Stimulated activated CD8-positive, alpha-beta memory T cell treated with anti-CD3 and anti-CD28 coated beads, Interleukin-15, amount 100 ng/mL, for 24 hours (primary cell): ENCODE measurements at regions not wholly inside any gene's neighbourhood (a gene's known extent, or its start where the extent isn't known, plus 50 kb on each side); places are given as distances from the start of the nearest gene placed in this dataset.

Source experiments
- DNase-seq: peaks from one replicate; pipeline ENCODE4 v3.0.0-alpha.2; 2020; ENCODE audit warnings: low read depth

DNA sequence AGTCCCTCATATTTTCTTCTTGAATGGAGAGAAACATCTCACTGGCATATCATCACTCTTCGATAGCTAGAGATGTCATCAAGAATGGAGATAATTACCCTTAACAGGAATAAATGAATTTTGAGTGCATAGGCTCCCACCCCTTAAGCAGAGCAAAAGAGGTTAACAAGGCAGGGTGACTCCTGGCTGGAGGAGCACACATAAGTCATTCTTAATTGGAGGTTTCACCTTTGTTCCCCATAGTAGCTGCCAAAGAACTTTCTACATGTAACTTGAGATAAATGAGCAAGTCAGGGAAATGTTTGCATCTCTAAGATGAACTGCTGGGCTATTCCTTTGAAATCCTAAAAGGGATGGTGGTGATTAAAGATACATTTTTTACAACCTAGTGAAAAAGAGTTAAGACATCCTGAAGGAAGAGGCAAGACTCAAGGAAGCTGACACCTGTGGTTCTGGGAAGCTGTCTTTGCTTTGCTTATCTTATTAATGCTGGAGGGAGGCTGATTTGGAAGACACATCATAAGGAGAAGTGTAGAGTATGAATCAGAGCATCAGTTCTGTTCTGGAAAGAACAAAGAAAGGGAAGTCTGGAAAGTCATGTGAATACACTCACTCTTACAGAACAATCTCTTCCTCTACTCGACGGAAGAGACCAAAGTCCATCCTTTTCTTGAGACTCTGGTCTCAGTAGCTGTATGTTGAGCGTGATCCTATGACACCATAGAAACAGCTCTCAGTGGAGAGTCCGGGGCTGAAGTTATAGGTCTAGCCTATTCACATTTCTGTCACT lies 326.3 kb downstream of the OSTF1 start:
- no peak for DNase-seq

GRCh38 chr9:75417471-75417870 lies 329.2 kb downstream of the OSTF1 start:
- DNase-seq: no peak

- no peak for DNase-seq
Measured at GRCh38 chr9:75418518-75418917, 330.2 kb downstream of the OSTF1 start.

DNA sequence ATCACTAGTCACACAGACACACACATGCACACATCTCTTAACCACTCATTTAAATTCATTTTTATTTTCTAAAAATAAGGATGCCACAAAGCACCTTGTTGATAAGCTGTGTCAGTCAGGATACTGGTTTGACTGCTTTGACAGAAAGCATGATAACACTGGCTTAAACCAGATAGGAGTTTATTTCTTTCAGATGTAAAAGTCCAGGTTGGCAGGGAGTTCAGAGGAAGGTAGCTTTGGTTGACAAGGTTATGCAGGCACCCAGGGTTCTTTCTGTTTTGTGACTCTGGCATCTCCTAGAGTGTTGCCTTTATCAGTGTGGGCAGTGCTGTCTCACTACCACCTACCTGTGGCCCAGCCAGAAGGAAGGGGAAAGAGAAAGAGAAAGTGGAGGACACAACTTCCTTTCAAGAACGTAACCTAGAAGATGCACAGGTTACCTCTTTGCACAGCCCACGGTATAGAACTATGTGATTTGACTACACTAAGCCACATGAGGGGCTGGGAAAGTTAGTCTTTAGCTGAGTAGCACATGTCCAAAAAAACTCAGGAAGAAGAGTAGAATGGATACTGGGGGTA lies 334.7 kb downstream of the OSTF1 start:
- no peak for DNase-seq

DNA sequence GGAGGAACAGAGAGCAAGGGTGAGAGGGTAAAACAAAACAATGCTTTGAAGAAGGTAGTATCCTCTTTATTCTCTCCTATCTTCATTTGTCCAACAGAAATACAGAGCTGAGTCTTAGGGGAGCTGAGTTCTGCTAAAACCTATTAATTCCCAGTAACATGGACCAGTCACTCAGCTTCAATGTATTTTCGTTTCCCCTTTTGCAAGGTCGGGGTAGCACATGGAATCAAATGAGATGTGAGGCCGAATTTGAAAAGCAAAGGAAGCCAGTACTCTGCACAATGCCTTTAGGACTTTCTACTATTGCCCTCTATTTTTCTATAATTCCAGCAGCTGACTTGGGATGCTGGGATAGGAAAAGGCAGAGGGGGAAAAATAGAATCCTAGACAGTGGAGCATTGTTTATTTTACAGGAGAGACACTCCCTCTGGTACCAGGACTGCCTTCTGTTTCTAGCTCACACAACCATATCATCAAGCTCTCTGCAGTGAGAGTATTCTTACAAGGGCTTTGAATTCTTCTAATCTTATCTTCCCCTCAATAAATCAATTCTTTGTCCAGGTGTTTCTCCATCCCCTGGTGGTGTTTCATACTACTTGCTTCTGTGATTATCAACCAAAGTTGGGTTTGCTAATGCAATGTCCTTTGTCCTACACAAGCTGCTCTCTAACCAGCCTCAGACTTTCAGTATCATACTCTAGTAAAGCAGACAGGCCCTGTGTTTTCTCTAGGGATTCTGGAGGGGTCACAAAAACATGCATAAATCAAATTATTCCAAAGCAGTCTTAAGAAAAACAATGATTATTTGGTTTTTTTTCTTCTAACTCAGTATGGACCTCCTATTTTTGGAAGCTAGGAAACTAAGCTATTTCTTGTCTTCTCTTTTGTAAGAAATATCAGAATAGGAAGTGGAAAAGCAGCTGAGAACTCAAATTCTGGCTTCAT lies 341.5 kb downstream of the OSTF1 start:
- DNase-seq: no peak

DNA sequence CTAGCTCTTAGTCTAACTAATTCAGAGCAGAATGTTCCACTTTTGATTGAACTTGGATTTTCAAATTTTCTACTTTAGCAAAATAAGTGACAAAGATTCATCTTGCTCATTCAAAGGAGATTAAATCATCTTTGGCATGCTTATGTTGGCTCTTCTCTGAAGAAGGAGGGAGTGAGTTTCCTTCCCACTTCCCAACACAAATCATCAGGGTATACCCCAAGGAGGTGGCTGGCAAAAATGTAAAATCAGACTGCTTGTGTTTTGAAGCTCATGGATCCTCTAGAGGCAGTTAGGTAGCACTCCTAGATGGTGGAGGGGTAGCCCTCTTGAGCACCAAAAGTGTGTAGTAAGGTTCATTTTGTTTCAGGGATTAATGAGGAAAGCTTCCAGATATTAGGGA lies 343.1 kb downstream of the OSTF1 start:
- no peak for DNase-seq

DNA sequence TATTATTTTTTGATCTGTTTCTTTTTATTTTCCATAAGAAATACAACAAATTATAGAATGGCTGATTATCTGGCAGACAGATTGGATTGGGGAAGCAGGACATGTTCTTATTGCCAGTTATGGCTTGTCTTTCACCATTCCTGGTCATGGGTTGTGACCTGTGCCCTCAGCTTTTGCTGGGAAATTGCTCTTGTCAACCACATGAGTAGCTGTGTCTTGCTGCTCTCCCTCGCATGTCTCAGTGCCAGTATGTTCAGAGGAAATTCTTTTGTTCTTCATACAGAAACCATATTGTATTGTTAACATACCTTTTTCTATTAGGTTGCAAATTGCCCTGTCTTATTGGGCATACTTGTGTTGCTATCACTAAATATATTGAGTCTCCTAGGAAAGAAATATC lies 344.1 kb downstream of the OSTF1 start:
- no peak for DNase-seq

- no peak for DNase-seq
Measured at GRCh38 chr9:75432888-75433287, 344.6 kb downstream of the OSTF1 start.

- DNase-seq: no peak
Measured at GRCh38 chr9:75438716-75439115, 350.4 kb downstream of the OSTF1 start.

DNA sequence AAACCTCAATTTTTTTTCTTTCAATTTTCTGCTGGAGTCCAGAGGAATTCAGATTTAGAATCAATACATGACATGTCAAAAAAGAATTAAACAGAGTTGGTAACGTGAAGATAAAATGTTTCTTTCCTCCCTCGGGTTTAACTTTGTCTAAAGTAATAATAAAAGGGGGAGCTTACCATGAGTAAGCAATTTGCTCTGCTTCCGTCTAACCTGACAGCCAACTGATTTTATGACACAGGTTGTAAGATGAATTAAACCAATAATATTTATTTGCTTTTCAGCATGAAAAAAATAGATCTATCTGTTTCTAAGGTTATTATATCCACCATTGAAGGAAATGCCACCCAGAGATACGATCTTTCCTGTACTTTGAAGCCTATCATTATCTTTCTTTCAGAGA lies 352.6 kb downstream of the OSTF1 start:
- no peak for DNase-seq

- no peak for DNase-seq
Measured at GRCh38 chr9:75445144-75445543, 356.8 kb downstream of the OSTF1 start.

- no peak for DNase-seq
Measured at GRCh38 chr9:75447281-75447680, 359.0 kb downstream of the OSTF1 start.

GRCh38 chr9:75448281-75448680 lies 360.0 kb downstream of the OSTF1 start:
- no peak for DNase-seq

- no peak for DNase-seq
Measured at GRCh38 chr9:75448955-75449354, 360.6 kb downstream of the OSTF1 start.

GRCh38 chr9:75451045-75451444 lies 362.7 kb downstream of the OSTF1 start:
- DNase-seq: no peak

DNA sequence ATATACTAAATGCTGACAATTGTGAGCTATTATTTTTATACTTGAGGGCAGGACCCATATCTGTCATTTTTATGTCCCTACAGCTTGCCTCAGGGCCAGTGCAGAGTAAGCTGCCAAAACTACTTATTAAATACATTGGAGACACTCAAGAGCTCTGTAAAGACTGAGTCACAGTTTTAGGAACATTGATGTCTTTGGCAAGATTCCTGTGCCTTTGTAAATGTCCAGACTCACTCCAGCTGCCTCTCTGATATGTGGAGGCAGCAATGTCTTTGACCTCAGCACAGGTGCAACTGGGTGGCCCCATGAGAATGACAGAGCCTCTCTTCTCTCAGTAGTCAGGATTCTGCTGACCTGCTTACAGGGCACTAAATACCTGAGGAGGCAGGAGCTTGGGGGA lies 363.2 kb downstream of the OSTF1 start:
- no peak for DNase-seq

GRCh38 chr9:75452512-75452911 lies 364.2 kb downstream of the OSTF1 start:
- DNase-seq: no peak

DNA sequence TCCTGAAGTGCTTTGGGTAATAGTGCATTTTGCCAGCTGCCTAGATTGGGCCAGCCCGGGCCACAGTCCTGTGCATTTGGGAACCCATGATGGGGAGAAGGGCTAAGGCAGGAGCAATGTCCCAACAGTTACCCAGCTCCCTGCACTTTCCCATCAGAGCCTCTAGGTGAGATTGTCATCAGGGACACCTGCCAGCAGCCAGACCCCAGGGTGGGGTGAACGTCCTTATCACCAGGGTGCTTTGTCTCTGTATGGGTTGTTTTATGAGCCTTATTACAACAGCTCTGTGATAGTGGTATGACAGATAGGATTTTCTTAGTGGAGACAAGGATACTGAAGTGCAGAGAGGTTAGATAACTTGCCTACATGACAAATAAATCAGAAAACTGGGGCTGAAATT lies 365.7 kb downstream of the OSTF1 start:
- no peak for DNase-seq

DNA sequence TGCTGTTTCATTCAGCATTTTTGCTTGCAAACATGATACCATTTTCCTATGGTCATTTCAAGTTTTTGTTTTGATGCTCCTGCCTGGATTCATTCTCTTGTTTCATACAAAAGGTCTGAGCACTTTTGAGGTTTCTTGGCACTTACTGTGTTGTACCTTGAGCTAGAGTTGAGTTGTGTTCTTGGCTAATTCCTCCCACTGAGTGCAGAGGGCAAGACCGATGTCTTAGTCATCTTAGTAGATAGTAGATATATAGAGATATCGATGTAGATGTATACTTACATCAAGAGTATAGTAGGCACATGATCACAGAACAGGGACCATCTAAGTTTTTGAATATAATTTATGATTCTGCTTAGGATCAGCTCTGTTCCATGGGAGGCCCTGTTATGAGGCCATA lies 366.6 kb downstream of the OSTF1 start:
- no peak for DNase-seq

DNA sequence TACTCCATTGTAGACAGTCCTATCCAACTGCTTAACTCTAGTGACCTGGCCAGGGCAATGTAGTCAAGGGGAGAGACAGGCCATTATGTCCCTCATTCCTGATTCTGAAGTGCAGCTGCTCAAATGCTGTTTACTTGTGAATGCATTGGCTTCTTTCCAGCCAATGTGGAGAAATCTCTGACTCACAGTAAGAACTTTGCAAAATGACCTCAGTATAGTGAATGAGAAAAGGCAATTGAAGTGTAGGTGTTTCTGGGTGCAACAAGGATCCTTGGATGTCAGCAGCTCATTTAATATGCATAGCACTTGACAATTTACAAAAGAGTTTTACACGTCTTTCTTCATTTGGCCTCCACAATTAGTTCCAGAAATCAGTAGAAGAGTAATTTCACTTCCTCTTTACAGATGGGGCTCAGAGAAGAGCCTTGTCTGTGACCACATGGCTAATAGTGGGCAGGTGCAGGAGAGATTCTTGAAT lies 367.2 kb downstream of the OSTF1 start:
- no peak for DNase-seq

DNA sequence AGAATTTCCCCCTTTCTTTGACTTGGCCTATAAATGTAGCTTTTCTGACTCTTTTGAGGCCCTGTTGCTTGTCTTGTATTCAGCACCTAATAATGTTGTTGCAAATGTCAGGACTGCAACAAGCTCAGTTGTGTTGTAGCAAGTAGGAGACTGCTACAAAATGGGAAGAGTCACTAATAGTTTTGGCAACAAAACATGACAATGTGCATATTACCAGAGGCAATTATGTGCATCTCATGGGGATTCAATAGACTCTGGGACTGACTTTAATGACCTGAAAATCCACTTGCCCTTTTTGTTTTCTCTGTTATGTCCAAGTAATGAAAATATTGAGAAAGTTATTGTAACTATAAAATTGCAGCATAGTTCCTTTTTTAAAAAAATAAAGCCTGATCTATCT lies 368.4 kb downstream of the OSTF1 start:
- no peak for DNase-seq

DNA sequence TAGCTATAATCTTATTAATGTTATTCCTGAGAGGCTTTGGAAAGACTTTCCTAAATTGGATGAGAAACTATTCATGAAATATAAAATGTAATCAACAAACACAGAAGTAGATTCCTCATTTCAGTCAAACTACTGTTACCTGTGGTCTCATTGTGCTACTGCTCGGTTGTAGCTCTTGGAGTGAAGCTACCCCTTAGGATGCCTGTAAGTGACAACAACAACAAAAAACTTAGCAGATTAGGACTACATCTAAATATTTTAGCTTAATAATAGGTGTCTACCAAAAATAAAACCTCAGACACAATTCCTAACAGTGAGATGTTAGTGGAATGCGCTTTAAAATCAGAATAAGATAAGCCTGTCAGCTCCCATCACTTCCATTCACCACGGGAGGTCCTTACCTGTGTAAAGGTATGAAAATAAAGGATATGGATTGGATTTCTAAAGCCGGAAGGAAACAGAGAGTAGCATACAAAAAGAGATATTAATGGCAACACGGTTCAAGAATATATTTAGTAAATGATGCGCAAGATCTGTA lies 369.2 kb downstream of the OSTF1 start:
- DNase-seq: no peak
